ENCODE measurements at regions not wholly inside any gene's neighbourhood (a gene's known extent, or its start where the extent isn't known, plus 50 kb on each side); places are given as distances from the start of the nearest gene placed in this dataset.

DNA sequence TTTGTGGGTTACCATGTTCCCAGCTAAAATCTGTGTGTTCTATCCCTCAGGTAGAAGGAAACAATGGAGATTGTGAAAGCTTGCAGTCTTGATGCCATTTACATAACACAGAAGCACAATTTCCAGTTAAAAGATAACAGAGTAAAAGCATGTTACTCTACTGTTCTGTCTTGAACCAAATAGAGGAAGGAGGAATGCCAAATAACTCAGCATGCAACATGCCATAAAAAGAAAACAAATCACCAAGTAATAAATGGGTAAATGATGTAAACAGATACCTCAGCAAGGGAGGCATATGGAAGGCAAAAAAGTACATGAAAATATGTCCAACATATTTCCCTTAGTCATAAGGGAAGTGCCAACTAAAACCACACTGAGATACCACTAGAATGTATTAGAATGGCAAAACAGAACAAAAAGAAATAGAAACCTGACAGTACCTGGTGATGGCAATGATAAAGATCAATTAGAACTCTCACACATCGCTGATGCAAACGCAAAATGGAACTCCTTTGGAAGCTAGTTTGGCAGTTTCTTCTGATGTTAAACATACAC is 502.6 kb upstream of the HS3ST1 start:
- WGBS (ENCODE audit: insufficient coverage, low coverage, low lambda C conversion rate, missing lambda C conversion rate): 53% methylated on average over 2 of the region's 2 CpGs
- DNase-seq: no peak

GRCh38 chr4:11929080-11929479 is 500.4 kb upstream of the HS3ST1 start:
- H3K27me3 ChIP-seq: no peaks in the 10 kb centered on the region
- DNase-seq (no peak), ATAC-seq (no peak)
- 70% methylated on average over 1 of the region's 1 CpG for WGBS (ENCODE audit: insufficient coverage, low coverage, low lambda C conversion rate, missing lambda C conversion rate)
- no peak overlapping the region for H3K4me3 ChIP-seq
- no peaks in the 10 kb centered on the region for H3K4me1 ChIP-seq
- TF ChIP-seq, protein P1, sequence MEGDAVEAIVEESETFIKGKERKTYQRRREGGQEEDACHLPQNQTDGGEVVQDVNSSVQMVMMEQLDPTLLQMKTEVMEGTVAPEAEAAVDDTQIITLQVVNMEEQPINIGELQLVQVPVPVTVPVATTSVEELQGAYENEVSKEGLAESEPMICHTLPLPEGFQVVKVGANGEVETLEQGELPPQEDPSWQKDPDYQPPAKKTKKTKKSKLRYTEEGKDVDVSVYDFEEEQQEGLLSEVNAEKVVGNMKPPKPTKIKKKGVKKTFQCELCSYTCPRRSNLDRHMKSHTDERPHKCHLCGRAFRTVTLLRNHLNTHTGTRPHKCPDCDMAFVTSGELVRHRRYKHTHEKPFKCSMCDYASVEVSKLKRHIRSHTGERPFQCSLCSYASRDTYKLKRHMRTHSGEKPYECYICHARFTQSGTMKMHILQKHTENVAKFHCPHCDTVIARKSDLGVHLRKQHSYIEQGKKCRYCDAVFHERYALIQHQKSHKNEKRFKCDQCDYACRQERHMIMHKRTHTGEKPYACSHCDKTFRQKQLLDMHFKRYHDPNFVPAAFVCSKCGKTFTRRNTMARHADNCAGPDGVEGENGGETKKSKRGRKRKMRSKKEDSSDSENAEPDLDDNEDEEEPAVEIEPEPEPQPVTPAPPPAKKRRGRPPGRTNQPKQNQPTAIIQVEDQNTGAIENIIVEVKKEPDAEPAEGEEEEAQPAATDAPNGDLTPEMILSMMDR (IDR thresholded peaks at IDR 0.05): no peak
- TF ChIP-seq POLR2A (IDR thresholded peaks at IDR 0.05): no peak
- intact Hi-C loops (cut with DNase I): no loop called here
- no peaks in the 10 kb centered on the region for H3K9me3 ChIP-seq
- H3K36me3 ChIP-seq: no peaks in the 10 kb centered on the region
- no peak overlapping the region for H3K27ac ChIP-seq

More for the DNA sequence above, 502.6 kb upstream of the HS3ST1 start:
- ATAC-seq: no peak
- Histone ChIP-seq H3K27ac (no peak overlapping the region), H3K4me3 (no peak overlapping the region), H3K36me3 (no peaks in the 10 kb centered on the region), H3K4me1 (no peaks in the 10 kb centered on the region), H3K9me3 (no peaks in the 10 kb centered on the region), H3K27me3 (no peaks in the 10 kb centered on the region)
- TF ChIP-seq, protein P1 (IDR thresholded peaks at IDR 0.05): no peak
- no peak for TF ChIP-seq POLR2A (IDR thresholded peaks at IDR 0.05)
- intact Hi-C loops (cut with DNase I): no loop called here

DNA sequence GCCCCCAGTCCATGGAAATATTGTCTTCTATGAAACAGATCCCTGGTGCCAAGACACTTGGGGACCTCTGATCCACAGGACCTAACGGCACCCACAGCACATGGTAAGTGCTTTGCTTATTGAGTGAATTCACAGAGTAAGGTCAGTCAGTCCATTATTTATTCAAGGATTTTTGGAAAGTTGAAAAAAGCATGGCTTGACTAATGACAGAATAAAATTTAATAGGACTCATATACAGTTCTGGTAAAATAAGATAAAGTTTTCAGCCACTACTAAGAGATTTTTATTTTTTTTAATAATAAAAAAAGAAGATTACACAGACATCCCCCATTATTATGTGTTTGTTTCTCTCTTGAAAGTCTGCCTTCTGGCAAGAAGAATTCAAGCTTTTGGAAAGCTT is 490.6 kb upstream of the HS3ST1 start:
- no peak overlapping the region for H3K27ac ChIP-seq
- intact Hi-C loops (cut with DNase I): no loop called here
- DNase-seq: no peak
- no peak overlapping the region for H3K4me3 ChIP-seq
- no peak for ATAC-seq
- H3K36me3 ChIP-seq: no peaks in the 10 kb centered on the region
- TF ChIP-seq, protein P1 (IDR thresholded peaks at IDR 0.05): no peak
- no peak for TF ChIP-seq POLR2A (IDR thresholded peaks at IDR 0.05)
- WGBS (ENCODE audit: insufficient coverage, low coverage, low lambda C conversion rate, missing lambda C conversion rate): 28% methylated on average over 1 of the region's 1 CpG
- H3K4me1 ChIP-seq: no peaks in the 10 kb centered on the region
- H3K9me3 ChIP-seq: no peaks in the 10 kb centered on the region
- no peaks in the 10 kb centered on the region for H3K27me3 ChIP-seq

DNA sequence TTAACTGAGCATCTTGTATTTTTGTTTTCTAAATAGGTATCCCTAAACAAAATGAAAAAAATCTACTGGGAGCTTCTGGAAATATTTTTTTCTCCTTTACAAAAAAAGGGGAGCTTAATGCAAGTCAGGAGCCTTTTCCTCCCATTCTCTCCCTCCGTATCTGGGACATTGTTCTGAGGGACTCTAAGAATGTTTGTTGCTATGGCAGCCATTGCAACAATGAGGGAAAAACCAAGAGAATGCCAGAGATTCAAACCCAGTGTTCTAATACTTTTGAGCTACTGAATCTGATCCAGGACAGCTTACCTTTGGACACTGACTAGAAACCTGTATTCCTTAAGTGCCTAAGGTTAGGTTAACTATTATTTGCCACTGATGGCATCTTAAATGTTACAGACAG is 485.7 kb upstream of the HS3ST1 start:
- ATAC-seq (peak in 1 of 4 donors; percentile 24), DNase-seq (no peak)
- TF ChIP-seq, protein P1 (IDR thresholded peaks at IDR 0.05): no peak
- no peak for TF ChIP-seq POLR2A (IDR thresholded peaks at IDR 0.05)
- H3K9me3 ChIP-seq: no peaks in the 10 kb centered on the region
- no peak overlapping the region for H3K27ac ChIP-seq
- H3K36me3 ChIP-seq: no peaks in the 10 kb centered on the region
- WGBS (ENCODE audit: insufficient coverage, low coverage, low lambda C conversion rate, missing lambda C conversion rate): 28% methylated on average over 1 of the region's 1 CpG
- H3K4me3 ChIP-seq: no peak overlapping the region
- no peaks in the 10 kb centered on the region for H3K4me1 ChIP-seq
- intact Hi-C loops (cut with DNase I): no loop called here
- no peaks in the 10 kb centered on the region for H3K27me3 ChIP-seq

DNA sequence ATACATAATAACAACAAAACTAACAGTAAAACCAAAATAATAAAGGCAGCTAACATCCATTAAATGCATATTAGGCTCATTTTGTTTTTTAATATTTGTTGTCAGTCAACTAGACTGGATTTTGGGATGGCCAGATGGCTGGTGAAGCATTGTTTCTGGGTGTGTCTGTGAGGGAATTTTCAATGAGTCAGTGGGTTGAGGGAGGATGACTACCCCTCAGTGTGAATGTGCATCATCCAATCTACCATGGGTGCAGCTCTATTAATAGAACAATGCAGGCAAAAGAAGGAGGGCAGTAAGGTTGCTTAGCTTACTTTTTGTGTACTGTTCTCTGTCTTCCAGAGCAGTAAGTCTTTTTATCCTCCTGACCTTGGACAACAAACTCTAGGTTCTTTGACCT is 484.2 kb upstream of the HS3ST1 start:
- H3K27me3 ChIP-seq: no peaks in the 10 kb centered on the region
- H3K27ac ChIP-seq: no peak overlapping the region
- intact Hi-C loops (cut with DNase I): no loop called here
- no peaks in the 10 kb centered on the region for H3K4me1 ChIP-seq
- no peak for ATAC-seq
- no peak for TF ChIP-seq POLR2A (IDR thresholded peaks at IDR 0.05)
- TF ChIP-seq, protein P1 (IDR thresholded peaks at IDR 0.05): no peak
- H3K9me3 ChIP-seq: no peaks in the 10 kb centered on the region
- DNase-seq: no peak
- no peak overlapping the region for H3K4me3 ChIP-seq
- no peaks in the 10 kb centered on the region for H3K36me3 ChIP-seq

All from right lobe of liver (tissue), 6 donors.